AG10803 (cell line): ENCODE measurements at regions not wholly inside any gene's neighbourhood (a gene's known extent, or its start where the extent isn't known, plus 50 kb on each side); places are given as distances from the start of the nearest gene placed in this dataset.

Experiments used
- DNase-seq: peaks from one replicate; pipeline ENCODE4 v3.0.0; 2010; ENCODE audit warnings: low read depth
- H3K4me3 ChIP-seq: 2 replicates; pipeline ENCODE4 v1.5.1; 2011; ENCODE audit warnings: mild to moderate bottlenecking, low read length, control low read depth
- CTCF ChIP-seq: conservative IDR thresholded peaks from 2 replicates; pipeline ENCODE4 v1.5.1; 2011; ENCODE audit warnings: mild to moderate bottlenecking, low read length, control low read depth, inconsistent platforms

GRCh38 chr17:77280304-77281121 lies 139.7 kb downstream of the SEC14L1 start:
- peak overlapping the region; percentile 49 for H3K4me3 ChIP-seq
- peak; percentile 40 for DNase-seq
- TF ChIP-seq CTCF, result no peak

- DNase-seq, result peak; percentile 13
- TF ChIP-seq CTCF, result no peak
- peak overlapping the region; percentile 54 for H3K4me3 ChIP-seq
Measured at GRCh38 chr17:77281122-77281903, 140.5 kb downstream of the SEC14L1 start.

GRCh38 chr17:77281904-77282367 lies 141.2 kb downstream of the SEC14L1 start:
- peak overlapping the region; percentile 54 for H3K4me3 ChIP-seq
- TF ChIP-seq CTCF, result no peak
- no peak for DNase-seq

- peak; percentile 19 for DNase-seq
- TF ChIP-seq CTCF, result no peak
- H3K4me3 ChIP-seq, result no peak overlapping the region
Measured at GRCh38 chr17:77282524-77283515, 142.1 kb downstream of the SEC14L1 start.

- DNase-seq, result no peak
- TF ChIP-seq CTCF, result no peak
- H3K4me3 ChIP-seq, result no peak overlapping the region
Measured at GRCh38 chr17:77284023-77284617, 143.4 kb downstream of the SEC14L1 start.
